Epithelial cell of proximal tubule (primary cell): ENCODE measurements at regions not wholly inside any gene's neighbourhood (a gene's known extent, or its start where the extent isn't known, plus 50 kb on each side); places are given as distances from the start of the nearest gene placed in this dataset.
"Not testable (repeated sequence)": the region's sequence is repeated elsewhere in the genome, so short reads cannot be mapped to it uniquely, and the experiment has no call there.

ENCODE experiments used
- DNase-seq: peaks from one replicate; pipeline ENCODE4 v3.0.0-alpha.2; 2011; ENCODE audit warnings: low read depth
- H3K4me3 ChIP-seq: 2 replicates; pipeline ENCODE4 v1.5.1; 2011; ENCODE audit warnings: low read depth, mild to moderate bottlenecking, low read length
- CTCF ChIP-seq: conservative IDR thresholded peaks from 2 replicates; pipeline ENCODE4 v1.5.1; 2012; ENCODE audit warnings: low read depth, mild to moderate bottlenecking, low read length

GRCh38 chr10:114872519-114873087, 51.0 kb downstream of the FHIP2A start:
- no peak overlapping the region for H3K4me3 ChIP-seq
- TF ChIP-seq CTCF: no peak
- DNase-seq: no peak

GRCh38 chr10:114874827-114875411, 53.3 kb downstream of the FHIP2A start:
- no peak for TF ChIP-seq CTCF
- H3K4me3 ChIP-seq: no peak overlapping the region
- no peak for DNase-seq

- H3K4me3 ChIP-seq, DNase-seq: not testable (repeated sequence)
These were observed 54.1 kb downstream of the FHIP2A start for GRCh38 chr10:114875590-114876081.

GRCh38 chr10:114876169-114876568, 54.6 kb downstream of the FHIP2A start:
- H3K4me3 ChIP-seq: no peak overlapping the region
- TF ChIP-seq CTCF: no peak
- no peak for DNase-seq

GRCh38 chr10:114876602-114877300, 55.2 kb downstream of the FHIP2A start:
- TF ChIP-seq CTCF: peak; percentile 93
- H3K4me3 ChIP-seq: no peak overlapping the region
- no peak for DNase-seq

- DNase-seq: no peak
- no peak overlapping the region for H3K4me3 ChIP-seq
- no peak for TF ChIP-seq CTCF
These were observed 55.7 kb downstream of the FHIP2A start for GRCh38 chr10:114877301-114877644.

GRCh38 chr10:114879093-114879492, 57.5 kb downstream of the FHIP2A start:
- no peak for DNase-seq
- no peak for TF ChIP-seq CTCF
- H3K4me3 ChIP-seq: no peak overlapping the region
